MCF 10A (cell line): ENCODE measurements at regions not wholly inside any gene's neighbourhood (a gene's known extent, or its start where the extent isn't known, plus 50 kb on each side); places are given as distances from the start of the nearest gene placed in this dataset.
"Not testable (repeated sequence)": the region's sequence is repeated elsewhere in the genome, so short reads cannot be mapped to it uniquely, and the experiment has no call there.

ENCODE experiments used
- BruUV-seq: library from RNA; stranded (reverse); fragments of 400-500 nt; replicated peaks from 2 replicates; lab custom pipeline; 2021; lab: Mats Ljungman, UMichigan
- CTCF ChIA-PET: fragments of 300-600 bp; sonication (Branson Sonifier 250); formaldehyde crosslinking; extraction: SDS; loops from one replicate; lab custom pipeline; 2021; ENCODE audit warnings: antibody characterized with exemption, inconsistent platforms; lab: Yijun Ruan, JAX
- POLR2A ChIA-PET: fragments of 300-600, 350-650 bp; sonication (Branson Sonifier 250); formaldehyde crosslinking; extraction: SDS; loops from one replicate; lab custom pipeline; 2020; ENCODE audit warnings: antibody characterized with exemption, inconsistent platforms; lab: Yijun Ruan, JAX
- DNase-seq: peaks from one replicate; pipeline ENCODE4 v3.0.0-alpha.2; 2018; ENCODE audit not compliant: unreplicated experiment
- H3K27ac Mint-ChIP-seq: one replicate; pipeline ENCODE4 v1.8.0; 2022; ENCODE audit warnings: mild to moderate bottlenecking, low read depth, mixed read lengths; ENCODE audit not compliant: unreplicated experiment
- H3K27me3 Mint-ChIP-seq: one replicate; pipeline ENCODE4 v1.8.0; 2022; ENCODE audit warnings: mixed read lengths; ENCODE audit not compliant: insufficient read depth, unreplicated experiment
- H3K36me3 Mint-ChIP-seq: one replicate; pipeline ENCODE4 v1.8.0; 2022; ENCODE audit warnings: mild to moderate bottlenecking, moderate library complexity, mixed read lengths; ENCODE audit not compliant: insufficient read depth, unreplicated experiment
- H3K4me1 Mint-ChIP-seq: one replicate; pipeline ENCODE4 v1.8.0; 2022; ENCODE audit warnings: mixed read lengths; ENCODE audit not compliant: insufficient read depth, unreplicated experiment
- H3K4me3 Mint-ChIP-seq: one replicate; pipeline ENCODE4 v1.8.0; 2022; ENCODE audit warnings: mild to moderate bottlenecking, moderate library complexity, mixed read lengths; ENCODE audit not compliant: unreplicated experiment
- H3K9me3 Mint-ChIP-seq: one replicate; pipeline ENCODE4 v1.8.0; 2022; ENCODE audit warnings: mixed read lengths; ENCODE audit not compliant: unreplicated experiment
- intact Hi-C: fragments of 100-400 bp; cut with micrococcal nuclease; formaldehyde crosslinking; loops from 2 replicates; pipeline ENCODE4 v1.14.1; 2022
- TF ChIP-seq, protein P1 (sequence below): fragments of 200-600 bp; IDR thresholded peaks from one replicate; pipeline ENCODE4 v1.8.0; 2022; ENCODE audit warnings: antibody characterized with exemption, mild to moderate bottlenecking; ENCODE audit not compliant: unreplicated experiment

DNA sequence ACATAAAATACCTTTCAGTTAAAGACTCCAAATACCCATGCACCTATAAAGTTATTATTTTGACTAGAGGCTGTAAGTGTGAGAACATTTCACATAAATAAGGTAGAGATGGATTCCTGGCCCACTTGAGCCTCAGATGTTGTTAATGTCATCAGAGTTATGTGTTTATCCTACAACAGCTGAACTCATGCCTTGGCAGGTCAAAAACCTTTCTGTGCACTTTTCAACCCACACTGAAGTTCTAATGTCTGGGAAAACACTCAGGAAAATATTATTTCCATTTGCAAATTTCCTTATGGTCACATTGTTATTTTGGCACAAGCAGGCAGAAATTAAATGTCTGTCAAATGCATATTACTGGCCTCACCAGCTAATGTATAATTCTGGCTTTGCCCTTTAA is 209.2 kb downstream of the LNPK start:
- no peak for DNase-seq
- Mint-ChIP-seq H3K9me3 (peaks cover 10% of the 10 kb centered on the region), H3K27me3 (no peaks in the 10 kb centered on the region), H3K4me3 (no peak overlapping the region), H3K36me3 (no peaks in the 10 kb centered on the region), H3K27ac (no peak overlapping the region), H3K4me1 (no peaks in the 10 kb centered on the region)
- ChIA-PET POLR2A (no interaction called here), CTCF (no interaction called here)
- TF ChIP-seq, protein P1, sequence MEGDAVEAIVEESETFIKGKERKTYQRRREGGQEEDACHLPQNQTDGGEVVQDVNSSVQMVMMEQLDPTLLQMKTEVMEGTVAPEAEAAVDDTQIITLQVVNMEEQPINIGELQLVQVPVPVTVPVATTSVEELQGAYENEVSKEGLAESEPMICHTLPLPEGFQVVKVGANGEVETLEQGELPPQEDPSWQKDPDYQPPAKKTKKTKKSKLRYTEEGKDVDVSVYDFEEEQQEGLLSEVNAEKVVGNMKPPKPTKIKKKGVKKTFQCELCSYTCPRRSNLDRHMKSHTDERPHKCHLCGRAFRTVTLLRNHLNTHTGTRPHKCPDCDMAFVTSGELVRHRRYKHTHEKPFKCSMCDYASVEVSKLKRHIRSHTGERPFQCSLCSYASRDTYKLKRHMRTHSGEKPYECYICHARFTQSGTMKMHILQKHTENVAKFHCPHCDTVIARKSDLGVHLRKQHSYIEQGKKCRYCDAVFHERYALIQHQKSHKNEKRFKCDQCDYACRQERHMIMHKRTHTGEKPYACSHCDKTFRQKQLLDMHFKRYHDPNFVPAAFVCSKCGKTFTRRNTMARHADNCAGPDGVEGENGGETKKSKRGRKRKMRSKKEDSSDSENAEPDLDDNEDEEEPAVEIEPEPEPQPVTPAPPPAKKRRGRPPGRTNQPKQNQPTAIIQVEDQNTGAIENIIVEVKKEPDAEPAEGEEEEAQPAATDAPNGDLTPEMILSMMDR: no peak
- intact Hi-C loops: no loop called here
- no TSS peak for BruUV-seq

DNA sequence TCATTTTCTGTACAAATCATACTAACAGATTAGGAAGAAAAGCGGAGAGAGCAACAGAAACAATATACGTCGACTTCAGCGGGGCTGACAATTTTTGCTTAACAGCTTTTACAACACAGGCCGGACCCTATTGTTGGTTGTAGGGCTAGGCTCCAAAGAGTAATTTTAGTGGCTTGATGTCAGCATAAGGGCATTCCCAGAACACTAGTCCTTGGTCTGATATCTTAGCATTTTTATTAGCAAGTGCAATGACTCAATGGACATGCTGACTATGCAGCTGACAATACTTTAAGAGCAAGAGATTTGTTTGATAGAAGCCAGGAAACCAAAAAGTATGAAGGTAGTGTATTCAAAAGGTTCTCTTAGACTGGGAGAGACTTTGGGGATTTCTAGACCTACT is 209.9 kb downstream of the LNPK start:
- ChIA-PET POLR2A (interaction anchor here (0.9 kb wide), 1 partner anchor 209 kb away, joined by 4 read pairs; the partner anchor contains the start of gene LNPK), CTCF (no interaction called here)
- TF ChIP-seq, protein P1: no peak
- Mint-ChIP-seq H3K27ac (no peak overlapping the region), H3K27me3 (no peaks in the 10 kb centered on the region), H3K36me3 (no peaks in the 10 kb centered on the region), H3K4me1 (no peaks in the 10 kb centered on the region), H3K9me3 (peaks cover 10% of the 10 kb centered on the region), H3K4me3 (no peak overlapping the region)
- no TSS peak for BruUV-seq
- intact Hi-C loops: no loop called here
- no peak for DNase-seq

DNA sequence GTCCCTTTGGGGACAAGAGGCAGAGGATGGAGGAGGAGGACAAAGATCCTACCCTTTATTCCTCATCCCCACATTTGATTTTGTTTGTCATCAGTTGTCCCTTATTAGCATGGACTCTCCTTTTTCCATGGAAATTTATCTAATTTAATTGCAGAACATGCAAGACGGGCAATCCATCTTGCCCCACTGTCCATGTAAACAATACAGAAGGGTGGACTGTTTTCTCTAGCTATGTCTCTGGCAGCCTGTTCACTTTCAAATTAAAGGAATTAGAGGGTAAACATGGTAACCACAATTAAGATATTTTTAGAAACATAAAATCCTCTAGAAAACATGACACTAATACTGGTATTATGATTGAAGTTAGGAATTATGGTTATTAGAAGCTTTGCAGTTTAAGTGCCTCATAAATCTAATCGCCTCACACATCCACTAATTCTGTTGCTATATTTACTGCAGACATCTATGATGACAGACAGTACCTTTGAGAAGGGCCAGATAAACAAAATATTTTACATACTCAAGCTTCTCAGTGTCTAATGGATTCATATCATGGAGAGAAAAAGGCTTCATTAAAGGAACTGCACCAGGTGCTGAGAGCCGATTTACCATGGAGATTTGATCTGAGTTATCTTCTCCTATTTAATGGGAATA is 215.5 kb downstream of the LNPK start:
- DNase-seq: no peak
- ChIA-PET POLR2A (interaction anchor here (0.7 kb wide), 1 partner anchor 22 kb away, joined by 3 read pairs; no protein-coding TSS in a partner anchor), CTCF (no interaction called here)
- Mint-ChIP-seq H3K27ac (no peak overlapping the region), H3K9me3 (no peaks in the 10 kb centered on the region), H3K36me3 (no peaks in the 10 kb centered on the region), H3K4me1 (no peaks in the 10 kb centered on the region), H3K4me3 (no peak overlapping the region), H3K27me3 (no peaks in the 10 kb centered on the region)
- no TSS peak for BruUV-seq
- TF ChIP-seq, protein P1: no peak
- intact Hi-C loops: no loop called here

DNA sequence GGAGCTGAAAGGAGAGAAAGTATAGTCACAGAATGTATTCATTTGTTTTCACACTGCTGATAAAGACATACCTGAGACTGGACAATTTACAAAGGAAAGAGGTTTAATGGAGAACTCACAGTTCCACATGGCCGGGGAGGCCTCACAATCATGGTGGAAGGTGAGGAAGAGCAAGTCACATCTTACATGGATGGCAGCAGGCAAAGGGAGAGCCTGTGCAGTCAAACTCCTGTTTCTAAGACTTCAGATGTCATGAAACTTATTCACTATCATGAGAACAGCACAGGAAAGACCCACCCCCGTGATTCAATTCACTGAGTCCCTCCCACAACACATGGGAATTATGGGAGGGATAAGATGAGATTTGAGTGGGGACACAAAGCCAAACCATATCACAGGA is 224.7 kb downstream of the LNPK start:
- intact Hi-C loops, BruUV-seq: not testable (repeated sequence)

DNA sequence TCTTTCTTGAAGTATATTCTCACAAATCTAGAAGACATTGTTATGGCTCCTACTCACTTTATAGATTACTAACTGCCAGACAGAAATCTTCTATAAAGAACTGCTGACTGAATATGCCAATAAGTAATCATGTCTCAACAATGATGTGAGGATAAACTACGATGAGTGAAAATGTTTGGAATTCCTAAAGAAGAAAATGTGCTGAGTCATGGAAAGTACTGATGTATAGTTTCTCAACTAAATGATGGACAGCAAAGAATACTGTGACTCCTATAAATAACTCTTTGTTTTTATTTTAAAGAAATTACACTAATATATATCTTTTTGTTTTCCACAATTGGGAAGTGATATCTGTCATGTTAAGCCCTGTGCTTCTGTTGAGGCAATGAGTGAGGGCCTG is 232.9 kb downstream of the LNPK start:
- Mint-ChIP-seq H3K4me1 (no peaks in the 10 kb centered on the region), H3K9me3 (no peaks in the 10 kb centered on the region), H3K27me3 (no peaks in the 10 kb centered on the region), H3K27ac (no peak overlapping the region), H3K4me3 (no peak overlapping the region), H3K36me3 (no peaks in the 10 kb centered on the region)
- TF ChIP-seq, protein P1: no peak
- no peak for DNase-seq
- POLR2A ChIA-PET: no interaction called here
- intact Hi-C loops: no loop called here
- CTCF ChIA-PET: no interaction called here
- BruUV-seq: no TSS peak

More for the DNA sequence above, 224.7 kb downstream of the LNPK start:
- H3K27ac Mint-ChIP-seq, H3K27me3 Mint-ChIP-seq, H3K9me3 Mint-ChIP-seq, CTCF ChIA-PET, H3K36me3 Mint-ChIP-seq, DNase-seq, H3K4me3 Mint-ChIP-seq, H3K4me1 Mint-ChIP-seq, POLR2A ChIA-PET: not testable (repeated sequence)
